HEK293T (cell line): ENCODE measurements at regions not wholly inside any gene's neighbourhood (a gene's known extent, or its start where the extent isn't known, plus 50 kb on each side); places are given as distances from the start of the nearest gene placed in this dataset.
"Not testable (repeated sequence)": the region's sequence is repeated elsewhere in the genome, so short reads cannot be mapped to it uniquely, and the experiment has no call there.

Source experiments
- CTCF ChIA-PET: fragments of 350-600 bp; formaldehyde crosslinking; extraction: SDS; loops from one replicate; lab custom pipeline; 2021; ENCODE audit warnings: antibody characterized with exemption, inconsistent platforms; lab: Yijun Ruan, JAX
- POLR2A ChIA-PET: fragments of 350-600 bp; formaldehyde crosslinking; extraction: SDS; loops from one replicate; lab custom pipeline; 2020; ENCODE audit warnings: antibody characterized with exemption, inconsistent platforms; lab: Yijun Ruan, JAX
- DNase-seq: peaks from one replicate; pipeline ENCODE4 v3.0.0; 2012; ENCODE audit warnings: mixed read lengths; ENCODE audit errors: extremely low spot score
- ARNT ChIP-seq: fragments of 450-650 bp; IDR thresholded peaks from 2 replicates; pipeline ENCODE4 v1.6.1; 2017; ENCODE audit warnings: mild to moderate bottlenecking
- BHLHE40 ChIP-seq: fragments of 450-650 bp; IDR thresholded peaks from 2 replicates; pipeline ENCODE4 v1.6.1; 2016; ENCODE audit warnings: mild to moderate bottlenecking, moderate library complexity, borderline replicate concordance
- CTBP1 ChIP-seq: fragments of 450-650 bp; IDR thresholded peaks from 2 replicates; pipeline ENCODE4 v1.6.1; 2016; ENCODE audit warnings: borderline replicate concordance
- ELF4 ChIP-seq: fragments of 450-650 bp; IDR thresholded peaks from 2 replicates; pipeline ENCODE4 v1.6.1; 2017; ENCODE audit warnings: antibody characterized with exemption
- FOXA1 ChIP-seq: fragments of 450-650 bp; IDR thresholded peaks from 2 replicates; pipeline ENCODE4 v1.6.1; 2016; ENCODE audit warnings: mild to moderate bottlenecking
- FOXK2 ChIP-seq: fragments of 450-650 bp; IDR thresholded peaks from 2 replicates; pipeline ENCODE4 v1.6.1; 2016; ENCODE audit warnings: mild to moderate bottlenecking
- FOXM1 ChIP-seq: fragments of 450-650 bp; IDR thresholded peaks from 2 replicates; pipeline ENCODE4 v1.6.1; 2017; ENCODE audit warnings: mild to moderate bottlenecking, borderline replicate concordance
- HDGF ChIP-seq: fragments of 450-650 bp; IDR thresholded peaks from 2 replicates; pipeline ENCODE4 v1.6.1; 2017; ENCODE audit warnings: antibody characterized with exemption, borderline replicate concordance
- L3MBTL2 ChIP-seq: fragments of 450-650 bp; conservative IDR thresholded peaks from 2 replicates; pipeline ENCODE4 v1.6.1; 2016; ENCODE audit warnings: mild to moderate bottlenecking
- LEF1 ChIP-seq: fragments of 450-650 bp; IDR thresholded peaks from 2 replicates; pipeline ENCODE4 v1.6.1; 2017; ENCODE audit warnings: mild to moderate bottlenecking, borderline replicate concordance
- NFRKB ChIP-seq: fragments of 450-650 bp; IDR thresholded peaks from 2 replicates; pipeline ENCODE4 v1.6.1; 2016; ENCODE audit warnings: mild to moderate bottlenecking, moderate library complexity
- SP1 ChIP-seq: fragments of 450-650 bp; IDR thresholded peaks from 2 replicates; pipeline ENCODE4 v1.6.1; 2017
- SUZ12 ChIP-seq: fragments of 450-650 bp; IDR thresholded peaks from 2 replicates; pipeline ENCODE4 v1.6.1; 2016; ENCODE audit warnings: mild to moderate bottlenecking
- TARDBP ChIP-seq: fragments of 450-650 bp; IDR thresholded peaks from 2 replicates; pipeline ENCODE4 v1.6.1; 2016
- ZNF384 ChIP-seq: fragments of 450-650 bp; IDR thresholded peaks from 2 replicates; pipeline ENCODE4 v1.6.1; 2016
- TF ChIP-seq, protein P1 (sequence below): fragments of 450-650 bp; IDR thresholded peaks from 2 replicates; pipeline ENCODE4 v1.6.1; 2016

DNA sequence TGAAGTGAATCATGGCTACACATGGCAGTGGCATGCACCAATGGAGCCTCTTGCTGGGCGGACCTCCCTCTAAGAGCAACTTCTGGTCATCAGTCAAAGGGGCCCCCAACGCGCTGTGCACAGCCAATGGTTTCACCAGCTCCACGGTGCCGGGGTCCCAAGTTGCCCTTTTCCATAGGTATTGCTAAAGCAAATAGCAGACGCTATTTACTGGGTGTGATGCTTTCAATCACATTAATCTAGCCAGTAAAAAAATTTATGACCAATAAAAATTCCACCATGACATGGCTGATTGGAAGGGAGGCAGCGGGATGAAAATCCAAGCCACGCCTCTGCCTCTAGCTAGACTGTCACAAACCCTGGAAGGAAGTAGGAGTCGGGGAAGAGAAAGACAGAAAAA lies 680.3 kb upstream of the SOX9 start:
- CTCF ChIA-PET: interaction anchor here (1.2 kb wide), 1 partner anchor 20 kb away, joined by 3 read pairs; no protein-coding TSS in a partner anchor
- POLR2A ChIA-PET: interaction anchor here (0.5 to 2.6 kb wide), 17 partner anchors 9 to 680 kb away, joined by 3 to 15 read pairs (median 3); partner anchors contain the start of gene SOX9

DNA sequence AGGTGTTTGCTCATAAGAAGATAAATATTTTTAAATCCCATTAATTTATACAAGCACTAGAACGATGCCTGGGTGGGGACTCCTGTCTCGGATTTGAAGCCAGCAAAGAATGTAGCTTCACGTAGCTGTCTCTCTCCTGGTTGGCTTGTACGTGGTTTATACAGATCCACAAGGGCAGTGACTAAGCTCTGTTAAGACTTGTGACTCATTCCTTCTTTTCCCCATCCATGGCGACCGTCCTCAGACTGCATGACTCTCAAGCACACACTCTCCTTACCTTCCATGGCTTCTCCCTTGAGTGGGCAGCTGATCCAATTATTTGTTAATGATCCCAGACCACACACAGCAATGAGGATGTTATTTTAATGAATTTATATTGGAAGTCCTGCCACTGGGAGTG lies 679.7 kb upstream of the SOX9 start:
- CTCF ChIA-PET: interaction anchor here (1.2 kb wide), 1 partner anchor 20 kb away, joined by 3 read pairs; no protein-coding TSS in a partner anchor
- DNase-seq: peak; percentile 14
- POLR2A ChIA-PET: interaction anchor here (0.7 to 2.6 kb wide), 16 partner anchors 8 to 680 kb away, joined by 3 to 15 read pairs (median 4); partner anchors contain the start of gene SOX9
- no peak for TF ChIP-seq ELF4
- TF ChIP-seq FOXA1: no peak
- no peak for TF ChIP-seq FOXM1
- TF ChIP-seq NFRKB: no peak
- no peak; the same call in 1 of the 2 replicates for TF ChIP-seq L3MBTL2
- TF ChIP-seq, protein P1, sequence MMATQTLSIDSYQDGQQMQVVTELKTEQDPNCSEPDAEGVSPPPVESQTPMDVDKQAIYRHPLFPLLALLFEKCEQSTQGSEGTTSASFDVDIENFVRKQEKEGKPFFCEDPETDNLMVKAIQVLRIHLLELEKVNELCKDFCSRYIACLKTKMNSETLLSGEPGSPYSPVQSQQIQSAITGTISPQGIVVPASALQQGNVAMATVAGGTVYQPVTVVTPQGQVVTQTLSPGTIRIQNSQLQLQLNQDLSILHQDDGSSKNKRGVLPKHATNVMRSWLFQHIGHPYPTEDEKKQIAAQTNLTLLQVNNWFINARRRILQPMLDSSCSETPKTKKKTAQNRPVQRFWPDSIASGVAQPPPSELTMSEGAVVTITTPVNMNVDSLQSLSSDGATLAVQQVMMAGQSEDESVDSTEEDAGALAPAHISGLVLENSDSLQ: no peak
- TF ChIP-seq SUZ12: no peak
- no peak for TF ChIP-seq ARNT
- TF ChIP-seq BHLHE40: no peak
- TF ChIP-seq LEF1: no peak
- TF ChIP-seq ZNF384: no peak
- TF ChIP-seq TARDBP: no peak
- no peak for TF ChIP-seq SP1
- TF ChIP-seq CTBP1: no peak
- no peak for TF ChIP-seq FOXK2
- TF ChIP-seq HDGF: no peak

More for the DNA sequence above, 680.3 kb upstream of the SOX9 start:
- TF ChIP-seq CTBP1 (peak; percentile 64; the same call in 1 of the 2 replicates), ARNT (no peak), SUZ12 (no peak), SP1 (no peak)
- TF ChIP-seq, protein P1: peak; percentile 93
- DNase-seq: peak; percentile 35

DNA sequence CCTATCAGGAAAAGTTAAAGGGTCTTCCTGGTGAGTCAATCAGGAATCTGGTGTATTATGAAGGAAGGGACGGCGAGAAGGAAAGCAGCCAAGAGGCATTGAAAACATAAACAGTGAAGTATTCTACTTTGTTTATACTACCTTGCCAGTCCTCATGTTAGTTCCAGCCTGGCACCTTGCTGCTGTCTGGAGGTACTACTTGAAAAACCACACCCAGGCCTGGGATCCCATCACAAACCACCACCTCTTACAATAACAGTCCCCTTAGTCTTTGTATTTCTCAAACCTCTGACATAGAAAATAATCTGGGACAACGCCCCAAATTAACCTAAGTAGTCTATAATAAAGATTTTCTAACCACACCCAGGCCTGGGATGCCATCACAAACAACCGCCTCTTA lies 676.7 kb upstream of the SOX9 start:
- ChIA-PET POLR2A (no interaction called here), CTCF (interaction anchor here (0.7 kb wide), 1 partner anchor 26 kb away, joined by 3 read pairs; no protein-coding TSS in a partner anchor)
- TF ChIP-seq BHLHE40 (no peak), TARDBP (no peak), ARNT (no peak), NFRKB (no peak), FOXK2 (no peak), SUZ12 (no peak), FOXA1 (no peak), L3MBTL2 (no peak)
- DNase-seq: no peak

DNA sequence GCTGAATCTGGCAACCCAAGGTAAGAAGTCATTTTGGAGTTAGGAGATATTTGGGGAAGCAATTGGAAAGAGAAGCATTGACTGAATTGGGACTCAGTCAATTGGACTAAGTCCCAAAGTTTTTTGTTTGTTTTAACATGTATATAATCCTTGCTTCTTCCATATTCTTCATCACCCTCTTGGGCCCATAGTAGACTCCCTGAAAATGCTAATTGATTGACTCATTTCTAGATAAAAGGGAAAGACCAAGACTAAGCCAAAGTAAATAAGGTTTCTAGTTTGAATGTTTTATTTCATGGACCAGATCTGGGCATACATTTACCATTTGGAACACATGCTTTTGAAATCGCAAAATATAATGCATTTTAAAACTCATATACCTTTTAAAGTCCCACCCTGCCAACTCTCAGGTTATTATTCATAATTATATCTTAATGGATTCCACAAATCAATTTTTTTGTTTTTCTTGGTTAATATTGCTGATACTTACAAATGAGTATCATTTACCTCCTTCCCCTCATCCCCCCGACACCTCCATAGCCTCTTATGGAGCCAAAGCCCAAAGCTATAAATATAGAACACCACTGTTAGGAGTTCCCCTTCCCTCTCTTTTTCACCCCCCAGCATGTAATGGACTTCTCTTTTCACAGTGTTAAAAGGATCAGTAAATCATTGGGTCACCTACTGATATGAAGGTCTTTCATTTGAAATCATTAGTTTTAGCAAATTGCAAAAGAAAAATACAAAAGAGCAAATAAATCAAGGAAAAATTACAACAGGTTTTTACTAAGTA lies 674.0 kb upstream of the SOX9 start:
- POLR2A ChIA-PET: no interaction called here
- DNase-seq: no peak
- CTCF ChIA-PET: interaction anchor here (1.6 kb wide), 1 partner anchor 14 kb away, joined by 5 read pairs; no protein-coding TSS in a partner anchor
- TF ChIP-seq L3MBTL2 (no peak), FOXM1 (no peak), TARDBP (no peak), BHLHE40 (no peak), FOXA1 (no peak), FOXK2 (no peak), SUZ12 (no peak), HDGF (no peak), ZNF384 (no peak), ELF4 (no peak), NFRKB (no peak)
- TF ChIP-seq, protein P1: no peak

DNA sequence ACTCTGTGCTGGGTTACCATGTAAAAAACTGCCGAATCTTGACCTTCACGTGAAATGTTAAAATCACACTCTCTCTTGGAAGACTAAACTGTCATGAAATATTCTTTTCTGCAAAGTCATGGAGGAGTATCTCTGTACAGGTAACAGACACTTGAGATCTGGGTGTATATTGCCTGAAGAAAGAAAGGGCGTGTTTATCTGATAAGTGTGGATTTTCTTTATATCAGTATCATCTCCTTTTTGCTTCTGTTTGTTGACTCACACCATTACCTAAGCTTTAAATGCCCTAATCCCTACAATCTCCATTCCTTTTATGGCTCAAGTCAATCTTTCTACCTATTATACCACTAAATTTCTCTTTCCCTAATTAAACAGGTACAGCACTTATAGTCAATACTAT lies 673.2 kb upstream of the SOX9 start:
- no peak for TF ChIP-seq FOXK2
- TF ChIP-seq TARDBP: no peak
- POLR2A ChIA-PET: no interaction called here
- DNase-seq: no peak
- CTCF ChIA-PET: no interaction called here

DNA sequence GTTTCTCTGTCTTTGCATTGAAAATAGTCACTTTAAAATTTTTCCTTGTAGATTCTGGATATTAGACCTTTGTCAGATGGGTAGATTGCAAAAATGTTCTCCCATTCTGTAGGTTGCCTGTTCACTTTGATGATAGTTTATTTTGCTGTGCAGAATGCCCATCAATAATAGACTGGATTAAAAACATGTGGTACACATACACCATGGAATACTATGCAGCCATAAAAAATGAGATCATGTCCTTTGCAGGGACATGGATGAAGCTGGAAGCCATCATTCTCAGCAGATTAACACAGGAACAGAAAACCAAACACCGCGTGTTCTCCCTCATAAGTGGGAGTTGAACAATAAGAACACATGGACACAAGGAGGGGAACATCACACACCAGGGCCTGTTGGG lies 670.2 kb upstream of the SOX9 start:
- not testable (repeated sequence) for DNase-seq
- POLR2A ChIA-PET: interaction anchor here (2.3 kb wide), 1 partner anchor 10 kb away, joined by 15 read pairs; no protein-coding TSS in a partner anchor
- CTCF ChIA-PET: interaction anchor here (0.9 kb wide), 1 partner anchor 10 kb away, joined by 4 read pairs; no protein-coding TSS in a partner anchor
